ENCODE measurements at regions not wholly inside any gene's neighbourhood (a gene's known extent, or its start where the extent isn't known, plus 50 kb on each side); places are given as distances from the start of the nearest gene placed in this dataset.

GRCh38 chr6:96301023-96301422, 220.6 kb upstream of the UFL1 start:
- H3K4me1 ChIP-seq (replicated peaks in 1 of 2; ENCODE audit: control insufficient read depth in 2 of 2, insufficient read depth in 2 of 2, low read length in 2 of 2) = no peaks in the 10 kb centered on the region
- no peaks in the 10 kb centered on the region for H3K9me1 ChIP-seq (ENCODE audit: control insufficient read depth, insufficient read depth, low read length)
- POLR2A ChIA-PET = no interaction called here
- H2AFZ ChIP-seq (ENCODE audit: low read depth, low read length) = no peak overlapping the region
- CTCF ChIA-PET (ENCODE audit: low intra/inter-chr PET ratio) = no interaction called here
- no peak for FAIRE-seq
- no peak overlapping the region for H3K9ac ChIP-seq (ENCODE audit: insufficient read depth in 1 of 2, low read depth in 2 of 2, low read length in 2 of 2)
- ATAC-seq = no peak
- no peaks in the 10 kb centered on the region for H3K27me3 ChIP-seq (ENCODE audit: control insufficient read depth in 2 of 2, insufficient read depth in 2 of 2, low read length in 2 of 2)
- in situ Hi-C loops (cut with MboI) = no loop called here
- H3K9me3 ChIP-seq (replicated peaks; ENCODE audit: control insufficient read depth, insufficient read depth, low read depth, low read length) = no peaks in the 10 kb centered on the region
- H3K4me2 ChIP-seq (ENCODE audit: insufficient read depth, low read length) = no peak overlapping the region
- DNase-seq (ENCODE audit: extremely low read depth in 1 of 4, low spot score in 3 of 4) = no peak
- intact Hi-C loops (cut with micrococcal nuclease) = no loop called here
- H3K79me2 ChIP-seq (ENCODE audit: control insufficient read depth, insufficient read depth, low read length) = no peaks in the 10 kb centered on the region
- WGBS (ENCODE audit: insufficient coverage, low coverage, missing lambda C conversion rate) = 0% methylated on average over 3 of the region's 3 CpGs
- no peak overlapping the region for H3K4me3 ChIP-seq
- no peaks in the 10 kb centered on the region for H3K36me3 ChIP-seq (ENCODE audit: control insufficient read depth, insufficient read depth, low read length)
- no TSS peak for BruUV-seq (replicated peaks)
- H4K20me1 ChIP-seq (replicated peaks; ENCODE audit: control insufficient read depth, insufficient read depth, low read length) = no peaks in the 10 kb centered on the region
- H3K27ac ChIP-seq (ENCODE audit: extremely low read depth, low read depth, low read length) = no peak overlapping the region
- TF ChIP-seq TAF15 (IDR thresholded peaks at IDR 0.05; ENCODE audit: low read depth, low read length) (no peak), NBN (IDR thresholded peaks at IDR 0.05; ENCODE audit: low read depth) (no peak), TBP (optimal IDR thresholded peaks at IDR 0.05; ENCODE audit: low read depth, low read length) (no peak), EZH2 (IDR thresholded peaks at IDR 0.05; ENCODE audit: borderline replicate concordance, low read depth, low read length) (no peak), HDAC6 (IDR thresholded peaks at IDR 0.05; ENCODE audit: low read depth, low read length) (no peak), CBFB (CRISPR knock-in tag; IDR thresholded peaks at IDR 0.05) (no peak), DDX20 (tag; IDR thresholded peaks at IDR 0.05; ENCODE audit: low read depth) (no peak), CTCF (IDR thresholded peaks at IDR 0.05 in 2 of 3, conservative IDR thresholded peaks at IDR 0.05 in 1 of 3; ENCODE audit: insufficient read depth in 2 of 3, low read depth in 1 of 3, low read length in 3 of 3) (no peak), TRIM25 (IDR thresholded peaks at IDR 0.05; ENCODE audit: borderline replicate concordance) (no peak), RBM22 (IDR thresholded peaks at IDR 0.05; ENCODE audit: low read depth, low read length, poor library complexity, severe bottlenecking) (no peak), NKRF (IDR thresholded peaks at IDR 0.05; ENCODE audit: borderline replicate concordance) (no peak), XRCC5 (IDR thresholded peaks at IDR 0.05; ENCODE audit: low read depth, low read length) (no peak), FUS (optimal IDR thresholded peaks at IDR 0.05; ENCODE audit: low read depth, low read length) (no peak), GABPB2 (CRISPR knock-in tag; conservative IDR thresholded peaks at IDR 0.05) (no peak), NUFIP1 (IDR thresholded peaks at IDR 0.05; ENCODE audit: partially characterized antibody) (no peak)
